ENCODE measurements at regions not wholly inside any gene's neighbourhood (a gene's known extent, or its start where the extent isn't known, plus 50 kb on each side); places are given as distances from the start of the nearest gene placed in this dataset.

GRCh38 chr14:98888927-98889835 lies 382.8 kb downstream of the BCL11B start:
- 78 to 87% methylated on average over 7 to 9 of the region's 11 CpGs for WGBS, 2 donors (ENCODE audit: low coverage in 1 of 2)
- Histone ChIP-seq H3K27ac (no peak overlapping the region), H3K27me3 (no peaks in the 10 kb centered on the region), H3K4me3 (no peak overlapping the region), H3K36me3 (no peaks in the 10 kb centered on the region), H3K9me3 (peaks cover 0 to 5% (median 0%) of the 10 kb centered on the region in 3 donors), H3K4me1 (no peaks in the 10 kb centered on the region)
- TF ChIP-seq CTCF (IDR thresholded peaks at IDR 0.05) = no peak
- no peak for TF ChIP-seq POLR2A (IDR thresholded peaks at IDR 0.05)
- ATAC-seq = no peak

- H3K36me3 ChIP-seq = no peaks in the 10 kb centered on the region
- no peak overlapping the region for H3K27ac ChIP-seq
- no peak for ATAC-seq
- no peaks in the 10 kb centered on the region for H3K9me3 ChIP-seq
- 100% methylated on average over 2 of the region's 8 CpGs; no CpG with 5 or more reads in 1 of the 2 donors for WGBS, 2 donors (ENCODE audit: low coverage in 1 of 2)
- TF ChIP-seq EP300 (IDR thresholded peaks at IDR 0.05) = no peak
- no peak for TF ChIP-seq CTCF (IDR thresholded peaks at IDR 0.05)
- no peak for TF ChIP-seq POLR2A (IDR thresholded peaks at IDR 0.05)
- TF ChIP-seq POLR2AphosphoS5 (IDR thresholded peaks at IDR 0.05) = no peak
- no peaks in the 10 kb centered on the region for H3K27me3 ChIP-seq
- H3K4me3 ChIP-seq = no peak overlapping the region
- H3K4me1 ChIP-seq = no peaks in the 10 kb centered on the region
These were observed 382.2 kb downstream of the BCL11B start for GRCh38 chr14:98889836-98890185.

- Histone ChIP-seq H3K4me3 (no peak overlapping the region), H3K9me3 (no peaks in the 10 kb centered on the region), H3K27me3 (no peaks in the 10 kb centered on the region), H3K36me3 (no peaks in the 10 kb centered on the region), H3K4me1 (no peaks in the 10 kb centered on the region), H3K27ac (no peak overlapping the region)
- ATAC-seq = no peak
- WGBS, 2 donors (ENCODE audit: low coverage in 1 of 2) = 66 to 80% methylated on average over 13 of the region's 13 CpGs
- no peak for TF ChIP-seq CTCF (IDR thresholded peaks at IDR 0.05)
- no peak for TF ChIP-seq POLR2A (IDR thresholded peaks at IDR 0.05)
- TF ChIP-seq EP300 (IDR thresholded peaks at IDR 0.05) = no peak
- no peak for TF ChIP-seq POLR2AphosphoS5 (IDR thresholded peaks at IDR 0.05)
These were observed 381.2 kb downstream of the BCL11B start for GRCh38 chr14:98890556-98891340.

- Histone ChIP-seq H3K4me3 (no peak overlapping the region), H3K27me3 (no peaks in the 10 kb centered on the region), H3K36me3 (no peaks in the 10 kb centered on the region), H3K27ac (no peak overlapping the region), H3K4me1 (no peaks in the 10 kb centered on the region), H3K9me3 (no peaks in the 10 kb centered on the region)
- no peak for ATAC-seq
- no peak for TF ChIP-seq POLR2A (IDR thresholded peaks at IDR 0.05)
- no peak for TF ChIP-seq CTCF (IDR thresholded peaks at IDR 0.05)
- no peak for TF ChIP-seq POLR2AphosphoS5 (IDR thresholded peaks at IDR 0.05)
- no peak for TF ChIP-seq EP300 (IDR thresholded peaks at IDR 0.05)
These were observed 378.3 kb downstream of the BCL11B start for GRCh38 chr14:98893675-98894074.
